ENCODE measurements at regions not wholly inside any gene's neighbourhood (a gene's known extent, or its start where the extent isn't known, plus 50 kb on each side); places are given as distances from the start of the nearest gene placed in this dataset.

DNA sequence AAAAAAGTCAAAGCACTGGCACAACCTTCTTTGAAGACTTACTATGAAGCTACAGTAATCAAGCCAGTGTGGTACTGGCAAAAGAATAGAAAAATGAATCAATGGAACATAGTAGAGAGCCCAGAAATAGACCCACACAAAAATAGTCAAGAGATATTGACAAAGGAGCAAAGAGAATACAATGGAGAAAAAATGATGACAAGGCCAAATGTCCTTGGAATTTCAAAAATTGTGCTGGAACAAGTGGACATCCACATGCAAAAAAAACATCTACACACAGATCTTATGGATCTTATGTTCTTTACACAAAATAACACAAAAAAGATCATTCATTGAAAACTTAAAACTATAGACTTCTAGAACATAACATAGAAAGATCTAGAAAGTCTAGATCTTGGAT is 1379.7 kb upstream of the SEL1L start:
- intact Hi-C loops (cut with DNase I): no loop called here
- DNase-seq (no peak), ATAC-seq (no peak)
- H3K36me3 ChIP-seq: no peaks in the 10 kb centered on the region
- H3K4me1 ChIP-seq: peaks cover 0 to 6% (median 0%) of the 10 kb centered on the region in 12 donors
- no peak overlapping the region for H3K27ac ChIP-seq
- no peak for TF ChIP-seq POLR2A (IDR thresholded peaks at IDR 0.05)
- TF ChIP-seq, protein P1, sequence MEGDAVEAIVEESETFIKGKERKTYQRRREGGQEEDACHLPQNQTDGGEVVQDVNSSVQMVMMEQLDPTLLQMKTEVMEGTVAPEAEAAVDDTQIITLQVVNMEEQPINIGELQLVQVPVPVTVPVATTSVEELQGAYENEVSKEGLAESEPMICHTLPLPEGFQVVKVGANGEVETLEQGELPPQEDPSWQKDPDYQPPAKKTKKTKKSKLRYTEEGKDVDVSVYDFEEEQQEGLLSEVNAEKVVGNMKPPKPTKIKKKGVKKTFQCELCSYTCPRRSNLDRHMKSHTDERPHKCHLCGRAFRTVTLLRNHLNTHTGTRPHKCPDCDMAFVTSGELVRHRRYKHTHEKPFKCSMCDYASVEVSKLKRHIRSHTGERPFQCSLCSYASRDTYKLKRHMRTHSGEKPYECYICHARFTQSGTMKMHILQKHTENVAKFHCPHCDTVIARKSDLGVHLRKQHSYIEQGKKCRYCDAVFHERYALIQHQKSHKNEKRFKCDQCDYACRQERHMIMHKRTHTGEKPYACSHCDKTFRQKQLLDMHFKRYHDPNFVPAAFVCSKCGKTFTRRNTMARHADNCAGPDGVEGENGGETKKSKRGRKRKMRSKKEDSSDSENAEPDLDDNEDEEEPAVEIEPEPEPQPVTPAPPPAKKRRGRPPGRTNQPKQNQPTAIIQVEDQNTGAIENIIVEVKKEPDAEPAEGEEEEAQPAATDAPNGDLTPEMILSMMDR (IDR thresholded peaks at IDR 0.05): no peak
- no peak overlapping the region for H3K4me3 ChIP-seq
- H3K9me3 ChIP-seq: no peaks in the 10 kb centered on the region
- no peaks in the 10 kb centered on the region for H3K27me3 ChIP-seq

DNA sequence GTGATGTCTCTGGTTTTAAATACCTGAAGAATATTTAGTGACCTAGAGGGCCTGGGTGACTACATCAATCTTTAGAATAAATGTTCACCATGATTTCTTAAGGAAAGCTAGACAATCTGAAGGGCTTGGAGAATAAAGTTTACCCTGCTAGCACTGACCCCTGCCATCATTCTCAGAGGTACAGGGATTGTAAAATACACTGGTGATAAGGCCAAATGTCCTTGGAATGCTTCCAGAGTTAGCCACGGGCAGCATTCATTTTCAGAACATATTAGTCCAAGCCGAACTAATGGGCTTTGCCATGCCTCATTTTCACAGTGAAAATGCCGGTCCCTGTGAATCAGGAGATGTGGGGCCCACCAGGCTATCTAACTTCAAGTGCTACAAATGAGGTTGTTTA is 1381.7 kb upstream of the SEL1L start:
- intact Hi-C loops (cut with DNase I): no loop called here

DNA sequence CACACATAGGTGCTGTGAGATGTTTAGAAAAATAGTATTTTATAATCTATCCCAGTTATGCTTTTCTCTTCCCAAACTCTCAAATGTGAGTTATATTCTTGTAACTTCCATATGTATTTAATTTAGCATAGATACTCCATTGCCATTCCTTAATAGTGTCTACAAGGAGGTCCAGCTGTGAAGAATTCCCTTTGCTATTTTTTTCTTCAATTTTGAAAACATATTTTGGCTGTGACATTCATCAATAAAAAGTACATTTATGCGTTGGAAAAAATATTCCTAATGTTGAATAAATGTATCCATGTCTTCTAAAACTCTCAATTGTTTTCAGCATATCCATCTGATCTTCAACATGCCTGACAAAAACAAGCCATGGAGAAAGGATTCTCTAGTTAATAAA is 1402.0 kb upstream of the SEL1L start:
- 66 to 89% (median 75%) methylated on average over 1 of the region's 1 CpG for WGBS, 4 donors
- H3K9me3 ChIP-seq: no peaks in the 10 kb centered on the region
- H3K4me3 ChIP-seq: no peak overlapping the region
- H3K27me3 ChIP-seq: no peaks in the 10 kb centered on the region
- DNase-seq (no peak), ATAC-seq (no peak)
- H3K27ac ChIP-seq: no peak overlapping the region
- TF ChIP-seq, protein P1 (IDR thresholded peaks at IDR 0.05): no peak
- no peak for TF ChIP-seq POLR2A (IDR thresholded peaks at IDR 0.05)
- intact Hi-C loops (cut with DNase I): no loop called here
- H3K36me3 ChIP-seq: no peaks in the 10 kb centered on the region
- no peaks in the 10 kb centered on the region for H3K4me1 ChIP-seq

More for the DNA sequence above, 1381.7 kb upstream of the SEL1L start:
- H3K4me3 ChIP-seq: no peak overlapping the region
- H3K27me3 ChIP-seq: no peaks in the 10 kb centered on the region
- TF ChIP-seq, protein P1 (IDR thresholded peaks at IDR 0.05): no peak
- TF ChIP-seq POLR2A (IDR thresholded peaks at IDR 0.05): no peak
- no peaks in the 10 kb centered on the region for H3K36me3 ChIP-seq
- DNase-seq (peak in 1 of 5 donors; percentile 6), ATAC-seq (peak in 3 of 4 donors; percentile 42 to 64 (median 49))
- peaks cover 0 to 6% (median 0%) of the 10 kb centered on the region in 12 donors for H3K4me1 ChIP-seq
- no peak overlapping the region for H3K27ac ChIP-seq
- H3K9me3 ChIP-seq: no peaks in the 10 kb centered on the region
- 36 to 64% (median 40%) methylated on average over 3 of the region's 3 CpGs for WGBS, 4 donors

DNA sequence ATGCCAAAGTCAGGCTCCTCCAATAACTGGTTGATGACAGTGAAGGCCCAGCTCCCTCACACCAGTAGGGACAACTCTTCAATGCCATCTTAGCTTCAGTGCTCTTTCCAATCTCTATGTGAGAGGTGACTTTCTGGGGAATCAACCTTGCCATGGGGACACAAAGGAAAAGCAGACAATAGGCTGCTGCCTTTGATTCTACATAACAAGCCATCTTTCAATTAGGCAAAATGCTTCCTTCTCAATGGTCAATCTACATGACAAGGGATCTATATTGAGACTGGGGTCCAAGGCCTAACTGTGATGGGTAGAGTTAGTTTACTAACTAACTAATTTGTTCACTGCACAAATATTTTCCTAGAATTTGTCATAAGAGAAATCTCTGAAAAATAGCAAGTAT is 1417.5 kb upstream of the SEL1L start:
- TF ChIP-seq, protein P1 (IDR thresholded peaks at IDR 0.05): no peak
- TF ChIP-seq POLR2A (IDR thresholded peaks at IDR 0.05): no peak
- no peak for ATAC-seq

More for the DNA sequence above, 1417.5 kb upstream of the SEL1L start:
- Histone ChIP-seq H3K4me1 (no peaks in the 10 kb centered on the region), H3K9me3 (no peaks in the 10 kb centered on the region), H3K4me3 (no peak overlapping the region), H3K27me3 (no peaks in the 10 kb centered on the region), H3K36me3 (no peaks in the 10 kb centered on the region), H3K27ac (no peak overlapping the region)
- intact Hi-C loops (cut with DNase I): no loop called here
- DNase-seq: no peak
